ENCODE measurements at regions not wholly inside any gene's neighbourhood (a gene's known extent, or its start where the extent isn't known, plus 50 kb on each side); places are given as distances from the start of the nearest gene placed in this dataset.

GRCh38 chr5:153866176-153866575 is 172.5 kb downstream of the FAM114A2 start:
- Histone ChIP-seq H3K9me3 (ENCODE audit: control insufficient read depth, insufficient read depth, low read length) (no peaks in the 10 kb centered on the region), H3K27ac (ENCODE audit: low read depth, low read length) (no peak overlapping the region), H3K4me3 (ENCODE audit: low read depth, low read length) (no peak overlapping the region), H3K27me3 (ENCODE audit: control insufficient read depth, insufficient read depth, low read length) (no peaks in the 10 kb centered on the region)
- no peak for DNase-seq (ENCODE audit: low read depth, low spot score)
- POLR2A ChIA-PET: no interaction called here
- TF ChIP-seq, protein P1, sequence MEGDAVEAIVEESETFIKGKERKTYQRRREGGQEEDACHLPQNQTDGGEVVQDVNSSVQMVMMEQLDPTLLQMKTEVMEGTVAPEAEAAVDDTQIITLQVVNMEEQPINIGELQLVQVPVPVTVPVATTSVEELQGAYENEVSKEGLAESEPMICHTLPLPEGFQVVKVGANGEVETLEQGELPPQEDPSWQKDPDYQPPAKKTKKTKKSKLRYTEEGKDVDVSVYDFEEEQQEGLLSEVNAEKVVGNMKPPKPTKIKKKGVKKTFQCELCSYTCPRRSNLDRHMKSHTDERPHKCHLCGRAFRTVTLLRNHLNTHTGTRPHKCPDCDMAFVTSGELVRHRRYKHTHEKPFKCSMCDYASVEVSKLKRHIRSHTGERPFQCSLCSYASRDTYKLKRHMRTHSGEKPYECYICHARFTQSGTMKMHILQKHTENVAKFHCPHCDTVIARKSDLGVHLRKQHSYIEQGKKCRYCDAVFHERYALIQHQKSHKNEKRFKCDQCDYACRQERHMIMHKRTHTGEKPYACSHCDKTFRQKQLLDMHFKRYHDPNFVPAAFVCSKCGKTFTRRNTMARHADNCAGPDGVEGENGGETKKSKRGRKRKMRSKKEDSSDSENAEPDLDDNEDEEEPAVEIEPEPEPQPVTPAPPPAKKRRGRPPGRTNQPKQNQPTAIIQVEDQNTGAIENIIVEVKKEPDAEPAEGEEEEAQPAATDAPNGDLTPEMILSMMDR (IDR thresholded peaks at IDR 0.05; ENCODE audit: low read depth, low read length): no peak
- CTCF ChIA-PET: no interaction called here

GRCh38 chr5:153865016-153865415 is 173.7 kb downstream of the FAM114A2 start:
- ChIA-PET CTCF (no interaction called here), POLR2A (no interaction called here)
- TF ChIP-seq, protein P1 (IDR thresholded peaks at IDR 0.05; ENCODE audit: low read depth, low read length): no peak

GRCh38 chr5:153863951-153864350 is 174.8 kb downstream of the FAM114A2 start:
- H3K9me3 ChIP-seq (ENCODE audit: control insufficient read depth, insufficient read depth, low read length): no peaks in the 10 kb centered on the region
- ChIA-PET CTCF (interaction anchor here (1.0 kb wide), 1 partner anchor 10 kb away, joined by 3 read pairs; no protein-coding TSS in a partner anchor), POLR2A (no interaction called here)
- TF ChIP-seq, protein P1 (IDR thresholded peaks at IDR 0.05; ENCODE audit: low read depth, low read length): no peak
- DNase-seq (ENCODE audit: low read depth, low spot score): no peak
- no peak overlapping the region for H3K4me3 ChIP-seq (ENCODE audit: low read depth, low read length)
- no peak overlapping the region for H3K27ac ChIP-seq (ENCODE audit: low read depth, low read length)
- H3K27me3 ChIP-seq (ENCODE audit: control insufficient read depth, insufficient read depth, low read length): no peaks in the 10 kb centered on the region

More at GRCh38 chr5:153865016-153865415, 173.7 kb downstream of the FAM114A2 start:
- Histone ChIP-seq H3K9me3 (ENCODE audit: control insufficient read depth, insufficient read depth, low read length) (no peaks in the 10 kb centered on the region), H3K4me3 (ENCODE audit: low read depth, low read length) (no peak overlapping the region), H3K27ac (ENCODE audit: low read depth, low read length) (no peak overlapping the region), H3K27me3 (ENCODE audit: control insufficient read depth, insufficient read depth, low read length) (no peaks in the 10 kb centered on the region)
- DNase-seq (ENCODE audit: low read depth, low spot score): no peak
